ENCODE measurements at regions not wholly inside any gene's neighbourhood (a gene's known extent, or its start where the extent isn't known, plus 50 kb on each side); places are given as distances from the start of the nearest gene placed in this dataset.

GRCh38 chr6:91288741-91289140 is 701.9 kb upstream of the MAP3K7 start:
- no peak overlapping the region for H3K4me3 ChIP-seq (ENCODE audit: low read length)
- DNase-seq (ENCODE audit: low read depth), result no peak
- TF ChIP-seq, protein P1, sequence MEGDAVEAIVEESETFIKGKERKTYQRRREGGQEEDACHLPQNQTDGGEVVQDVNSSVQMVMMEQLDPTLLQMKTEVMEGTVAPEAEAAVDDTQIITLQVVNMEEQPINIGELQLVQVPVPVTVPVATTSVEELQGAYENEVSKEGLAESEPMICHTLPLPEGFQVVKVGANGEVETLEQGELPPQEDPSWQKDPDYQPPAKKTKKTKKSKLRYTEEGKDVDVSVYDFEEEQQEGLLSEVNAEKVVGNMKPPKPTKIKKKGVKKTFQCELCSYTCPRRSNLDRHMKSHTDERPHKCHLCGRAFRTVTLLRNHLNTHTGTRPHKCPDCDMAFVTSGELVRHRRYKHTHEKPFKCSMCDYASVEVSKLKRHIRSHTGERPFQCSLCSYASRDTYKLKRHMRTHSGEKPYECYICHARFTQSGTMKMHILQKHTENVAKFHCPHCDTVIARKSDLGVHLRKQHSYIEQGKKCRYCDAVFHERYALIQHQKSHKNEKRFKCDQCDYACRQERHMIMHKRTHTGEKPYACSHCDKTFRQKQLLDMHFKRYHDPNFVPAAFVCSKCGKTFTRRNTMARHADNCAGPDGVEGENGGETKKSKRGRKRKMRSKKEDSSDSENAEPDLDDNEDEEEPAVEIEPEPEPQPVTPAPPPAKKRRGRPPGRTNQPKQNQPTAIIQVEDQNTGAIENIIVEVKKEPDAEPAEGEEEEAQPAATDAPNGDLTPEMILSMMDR (conservative IDR thresholded peaks at IDR 0.05; ENCODE audit: low read length), result no peak

DNA sequence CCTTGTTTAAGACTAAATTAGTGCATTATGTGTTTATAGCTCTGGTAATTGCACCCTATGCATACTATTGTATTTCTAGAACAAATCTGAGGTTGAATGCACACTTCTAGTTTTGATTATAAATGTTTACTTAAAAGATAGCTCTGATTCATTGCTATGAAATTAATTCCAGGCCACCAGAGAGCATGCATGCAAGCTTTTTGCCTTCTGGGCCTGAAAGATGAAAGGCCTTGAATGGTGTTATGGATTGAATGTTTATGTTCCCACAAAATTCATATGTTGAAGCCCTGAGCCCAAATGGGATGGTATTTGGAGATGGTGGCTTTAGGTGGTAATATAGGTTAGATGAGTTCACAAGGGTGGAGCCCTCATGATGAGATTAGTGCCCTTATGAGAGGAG is 695.0 kb upstream of the MAP3K7 start:
- no peak for DNase-seq (ENCODE audit: low read depth)
- TF ChIP-seq, protein P1 (conservative IDR thresholded peaks at IDR 0.05; ENCODE audit: low read length), result no peak
- H3K4me3 ChIP-seq (ENCODE audit: low read length), result no peak overlapping the region

DNA sequence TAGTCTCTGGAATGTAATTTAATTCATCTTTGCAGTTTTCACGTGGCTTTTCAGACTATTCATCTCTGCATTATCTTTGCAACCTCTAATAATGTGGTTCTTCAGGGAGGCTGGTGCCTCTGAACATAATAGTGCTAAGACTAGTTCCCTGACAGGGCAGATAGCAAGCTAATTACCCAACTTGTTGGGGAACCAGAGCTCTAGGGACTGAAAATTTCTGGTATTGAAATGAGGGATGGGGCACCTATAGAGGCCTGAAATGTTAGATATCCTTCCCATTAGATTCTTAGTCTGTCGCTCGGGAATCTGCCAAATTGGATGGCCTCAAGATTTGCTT is 693.6 kb upstream of the MAP3K7 start:
- no peak overlapping the region for H3K4me3 ChIP-seq (ENCODE audit: low read length)
- no peak for DNase-seq (ENCODE audit: low read depth)
- TF ChIP-seq, protein P1 (conservative IDR thresholded peaks at IDR 0.05; ENCODE audit: low read length), result no peak

DNA sequence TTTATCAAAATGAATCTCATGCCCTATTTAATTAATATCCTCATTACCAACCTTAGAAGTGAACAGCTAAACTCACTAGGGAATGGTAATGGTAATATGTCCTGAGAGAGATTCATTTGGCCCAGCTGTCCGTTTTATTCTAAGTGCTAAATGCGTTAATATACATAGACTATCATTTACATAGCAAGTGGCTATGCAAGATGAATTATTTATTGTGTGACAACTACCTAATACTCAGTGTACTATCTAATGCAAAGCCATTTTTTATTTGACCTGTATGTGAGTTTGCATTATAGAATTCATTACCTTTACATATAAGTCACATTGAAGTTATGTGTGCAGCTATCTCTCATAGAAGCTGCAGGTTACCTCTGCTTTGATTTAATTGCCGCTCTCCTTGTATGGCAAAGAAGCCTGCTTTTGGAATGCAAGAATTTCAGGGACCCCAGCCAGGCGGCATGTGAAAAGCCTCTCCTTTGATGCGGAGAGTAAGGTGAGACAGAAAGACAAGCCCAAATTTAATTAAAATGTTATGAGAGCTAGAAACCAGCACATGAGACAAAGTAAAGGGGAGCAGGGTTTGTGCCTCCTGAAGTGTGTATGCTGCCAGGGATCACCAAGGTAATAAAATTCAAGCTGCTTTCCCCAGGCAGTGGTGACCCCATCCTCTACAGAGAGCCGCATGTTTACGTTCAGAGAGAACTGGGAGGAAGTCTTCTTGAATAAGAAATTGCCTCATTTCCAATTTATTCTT is 693.0 kb upstream of the MAP3K7 start:
- DNase-seq (ENCODE audit: low read depth), result no peak
- TF ChIP-seq, protein P1 (conservative IDR thresholded peaks at IDR 0.05; ENCODE audit: low read length), result no peak
- no peak overlapping the region for H3K4me3 ChIP-seq (ENCODE audit: low read length)

DNA sequence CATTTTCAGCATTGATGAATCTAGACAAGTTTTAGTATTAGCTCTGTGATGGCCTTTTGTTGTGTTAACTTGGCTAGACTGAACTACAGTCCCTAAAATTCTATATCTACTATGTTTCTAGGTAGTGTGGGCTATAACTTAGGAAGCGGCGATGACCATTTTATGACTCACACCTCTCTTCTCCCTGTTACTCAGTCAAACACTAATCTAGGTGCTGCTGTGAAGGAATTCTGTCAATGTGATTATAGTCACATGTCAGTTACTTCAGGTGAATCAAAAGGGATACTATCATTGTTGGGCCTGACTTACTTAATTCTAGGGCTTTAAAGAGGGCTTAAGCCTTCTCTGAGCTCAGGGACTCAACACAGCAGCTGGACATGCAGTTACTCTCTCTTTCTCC is 691.5 kb upstream of the MAP3K7 start:
- no peak for DNase-seq (ENCODE audit: low read depth)
- H3K4me3 ChIP-seq (ENCODE audit: low read length), result no peak overlapping the region

DNA sequence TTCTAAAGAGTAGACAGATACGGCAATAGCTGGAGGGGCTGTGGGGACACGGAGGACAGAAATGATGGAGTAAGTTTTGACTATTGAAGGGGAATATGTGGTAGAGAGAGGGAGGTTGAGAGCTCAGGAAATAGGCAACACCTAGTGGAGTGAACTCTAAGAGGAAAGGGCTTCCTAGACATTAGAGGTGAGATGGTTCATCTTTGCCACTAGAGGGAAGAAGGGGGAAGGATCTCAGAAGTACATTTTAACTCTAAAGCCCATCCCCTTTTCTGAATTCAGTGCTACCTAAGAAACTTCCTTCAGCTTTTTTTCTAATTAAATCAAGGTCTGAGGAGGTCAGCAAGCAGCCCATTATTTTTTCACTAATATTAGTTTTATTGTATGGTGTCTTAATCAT is 689.4 kb upstream of the MAP3K7 start:
- no peak overlapping the region for H3K4me3 ChIP-seq (ENCODE audit: low read length)
- no peak for DNase-seq (ENCODE audit: low read depth)
- TF ChIP-seq, protein P1 (conservative IDR thresholded peaks at IDR 0.05; ENCODE audit: low read length), result no peak

More for the DNA sequence above, 691.5 kb upstream of the MAP3K7 start:
- TF ChIP-seq, protein P1 (conservative IDR thresholded peaks at IDR 0.05; ENCODE audit: low read length), result no peak

DNA sequence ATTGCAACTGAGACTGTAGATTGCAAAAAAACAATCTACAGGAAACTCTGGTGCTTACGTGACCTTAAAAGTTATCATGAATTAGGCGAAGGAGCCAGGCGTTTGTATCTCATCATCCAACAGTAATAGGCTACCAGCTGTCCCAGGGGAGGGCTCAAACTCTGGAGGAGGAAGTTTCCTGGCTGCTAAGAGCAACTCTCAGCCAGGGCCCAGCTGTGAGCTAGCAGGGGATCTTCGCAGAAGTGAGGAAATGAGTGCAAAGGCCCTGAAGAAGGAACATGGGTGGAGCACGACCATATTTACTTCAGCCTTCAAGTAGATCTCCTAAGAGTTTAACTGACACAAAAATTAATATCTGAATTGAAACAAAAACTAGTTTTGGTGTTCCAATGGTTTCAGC is 686.9 kb upstream of the MAP3K7 start:
- DNase-seq (ENCODE audit: low read depth), result no peak
- TF ChIP-seq, protein P1 (conservative IDR thresholded peaks at IDR 0.05; ENCODE audit: low read length), result no peak
- no peak overlapping the region for H3K4me3 ChIP-seq (ENCODE audit: low read length)
